Mesodermal cell (in vitro differentiated cells): ENCODE measurements at regions not wholly inside any gene's neighbourhood (a gene's known extent, or its start where the extent isn't known, plus 50 kb on each side); places are given as distances from the start of the nearest gene placed in this dataset.
A peak's percentile ranks its signal among the peaks of the same experiment; 100 is the strongest.

Source experiments
- H3K27ac ChIP-seq: 2 replicates; pipeline ENCODE4 v1.7.0; 2013; ENCODE audit warnings: mild to moderate bottlenecking, low read depth, low read length, moderate library complexity; ENCODE audit not compliant: severe bottlenecking
- H3K36me3 ChIP-seq: 2 replicates; pipeline ENCODE4 v1.7.1; 2013; ENCODE audit warnings: mild to moderate bottlenecking, low read length, moderate library complexity; ENCODE audit not compliant: control insufficient read depth, insufficient read depth
- H3K4me1 ChIP-seq: one replicate; pipeline ENCODE4 v1.7.1; 2013; ENCODE audit warnings: mild to moderate bottlenecking, low read length; ENCODE audit not compliant: insufficient read depth, control insufficient read depth, poor library complexity, severe bottlenecking
- H3K4me3 ChIP-seq: 2 replicates; pipeline ENCODE4 v1.7.0; 2013; ENCODE audit warnings: low read length, control low read depth, mild to moderate bottlenecking; ENCODE audit not compliant: insufficient read depth, poor library complexity, severe bottlenecking; ENCODE audit errors: extremely low read depth
- H3K9me3 ChIP-seq: 2 replicates; pipeline ENCODE4 v1.7.1; 2013; ENCODE audit warnings: mild to moderate bottlenecking, low read length, moderate library complexity; ENCODE audit not compliant: control insufficient read depth
- WGBS, 2 experiments: methylation state at CpG; one replicate each; pipeline ENCODE4 v1.1.5; 2013; ENCODE audit warnings: missing lambda C conversion rate in 2 of 2; ENCODE audit not compliant: insufficient coverage in 2 of 2; 5-methylcytosine and 5-hydroxymethylcytosine counted together

DNA sequence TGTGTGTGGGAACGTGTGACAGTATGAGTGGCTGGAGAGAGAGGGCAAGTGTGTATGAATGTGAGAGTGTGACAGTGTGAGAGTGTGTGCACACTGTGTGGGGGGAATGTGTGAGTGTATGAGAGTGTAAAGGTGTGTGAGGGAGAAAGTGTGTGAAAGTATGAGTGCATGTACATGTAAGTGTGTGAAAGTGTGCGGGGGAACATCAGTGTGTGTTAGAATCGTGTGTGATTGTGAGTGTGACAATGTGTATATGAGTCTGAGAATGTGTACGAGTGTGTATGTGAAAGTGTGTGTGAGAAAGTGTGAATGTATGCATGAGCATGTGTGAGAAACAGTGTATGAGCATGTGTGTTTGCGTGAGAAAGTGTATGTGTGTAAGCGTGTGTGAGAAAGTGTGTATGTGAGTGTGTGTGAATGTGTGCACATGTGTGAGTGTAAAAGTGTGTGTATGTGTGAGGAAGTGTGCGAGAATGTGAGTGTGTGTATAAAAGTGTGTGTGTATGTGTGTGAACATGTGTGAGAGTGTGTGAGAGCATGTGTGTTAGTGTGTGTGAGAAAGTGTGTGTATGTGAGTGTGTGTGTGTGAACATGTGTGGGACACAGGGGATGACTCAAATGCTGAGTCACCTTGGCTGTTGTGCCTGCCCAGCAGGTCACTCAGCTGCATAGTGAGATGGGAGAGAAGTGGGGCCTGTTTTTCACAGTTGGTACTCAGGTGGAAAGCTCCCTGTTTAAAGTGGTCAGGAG is 220.5 kb upstream of the TBX3 start:
- H3K4me1 ChIP-seq: peaks cover 9% of the 10 kb centered on the region
- 83 to 85% methylated on average over 7 of the region's 7 CpGs for WGBS, 2 experiments
- no peaks in the 10 kb centered on the region for H3K9me3 ChIP-seq
- H3K4me3 ChIP-seq: no peak overlapping the region
- no peak overlapping the region for H3K27ac ChIP-seq
- no peaks in the 10 kb centered on the region for H3K36me3 ChIP-seq

DNA sequence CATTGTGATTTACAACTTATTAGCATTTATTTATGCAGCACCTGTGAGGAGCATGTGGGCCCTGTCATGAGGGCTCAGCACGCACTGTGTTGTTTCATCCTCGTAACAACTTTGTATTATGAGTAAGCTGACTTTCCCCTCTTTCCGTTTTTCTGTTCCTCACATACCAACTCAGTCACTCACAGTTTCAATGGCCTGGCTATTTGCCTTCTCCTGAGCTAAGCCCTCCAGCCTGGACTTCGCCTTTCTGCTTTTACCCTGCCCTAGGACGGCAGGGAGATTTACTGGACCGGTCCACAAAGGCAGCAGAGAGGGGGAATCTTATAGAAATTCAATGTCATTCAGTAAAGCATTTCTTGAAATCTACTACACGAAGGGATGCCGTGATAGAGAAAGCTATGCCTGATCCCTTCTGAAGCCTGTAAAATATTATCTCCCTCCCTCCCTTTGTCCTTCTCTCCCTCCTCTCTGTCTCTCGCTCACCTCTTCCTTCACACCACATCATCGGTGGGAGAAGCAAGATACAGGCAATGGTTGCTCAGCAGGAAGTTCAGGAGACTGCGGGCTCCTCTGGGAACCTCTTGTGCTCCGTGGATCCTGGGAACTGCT is 219.2 kb upstream of the TBX3 start:
- no peak overlapping the region for H3K4me3 ChIP-seq
- no peaks in the 10 kb centered on the region for H3K36me3 ChIP-seq
- peaks cover 9% of the 10 kb centered on the region for H3K4me1 ChIP-seq
- H3K9me3 ChIP-seq: no peaks in the 10 kb centered on the region
- 64 to 78% methylated on average over 7 to 8 of the region's 12 CpGs for whole genome bisulfite sequencing, 2 experiments
- H3K27ac ChIP-seq: peak overlapping the region; percentile 71

DNA sequence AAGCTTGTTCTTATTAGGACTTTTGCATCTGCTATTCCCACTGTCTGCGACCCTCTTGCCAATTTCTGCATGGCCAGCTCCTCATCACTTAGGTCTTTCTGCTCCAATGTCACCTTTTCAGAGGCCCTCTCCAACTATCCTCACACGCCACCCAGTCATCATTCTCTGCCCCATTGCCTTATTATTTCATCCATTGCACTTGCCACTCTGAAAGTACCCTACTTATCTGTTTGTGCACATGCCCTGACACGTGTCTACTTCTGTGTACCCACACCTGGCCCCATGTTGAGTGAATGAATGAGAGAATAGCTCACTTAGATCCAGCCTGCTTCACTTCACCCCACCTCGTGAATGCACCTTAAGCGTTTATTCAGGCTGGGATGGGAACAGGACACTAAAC is 218.7 kb upstream of the TBX3 start:
- Histone ChIP-seq H3K36me3 (no peaks in the 10 kb centered on the region), H3K4me1 (peaks cover 9% of the 10 kb centered on the region), H3K4me3 (no peak overlapping the region), H3K9me3 (no peaks in the 10 kb centered on the region), H3K27ac (no peak overlapping the region)
- WGBS, 2 experiments: 86 to 96% methylated on average over 3 to 4 of the region's 5 CpGs

DNA sequence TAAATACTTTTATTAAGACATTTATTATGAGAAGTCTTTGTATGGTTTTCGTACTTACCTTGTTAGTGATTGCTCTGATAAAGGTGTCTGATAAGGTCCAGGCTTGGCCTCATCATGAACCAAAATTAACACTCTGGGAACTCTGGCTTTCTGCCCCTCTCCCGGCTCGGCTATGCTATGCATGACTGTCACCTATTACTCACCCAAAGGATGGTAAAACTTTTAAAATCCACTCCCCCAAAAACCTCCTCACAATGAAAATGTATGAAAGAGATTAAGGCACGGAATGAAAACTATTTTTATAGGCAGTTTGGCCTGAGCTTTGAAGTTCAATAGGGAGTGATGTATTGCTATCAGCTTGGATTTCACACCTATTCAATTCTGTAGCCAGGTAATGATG is 217.3 kb upstream of the TBX3 start:
- Histone ChIP-seq H3K4me3 (no peak overlapping the region), H3K9me3 (no peaks in the 10 kb centered on the region), H3K27ac (no peak overlapping the region), H3K36me3 (no peaks in the 10 kb centered on the region), H3K4me1 (peaks cover 9% of the 10 kb centered on the region)
- 60% methylated on average over 1 of the region's 4 CpGs; no CpG with 5 or more reads in 1 of the 2 experiments for WGBS, 2 experiments

DNA sequence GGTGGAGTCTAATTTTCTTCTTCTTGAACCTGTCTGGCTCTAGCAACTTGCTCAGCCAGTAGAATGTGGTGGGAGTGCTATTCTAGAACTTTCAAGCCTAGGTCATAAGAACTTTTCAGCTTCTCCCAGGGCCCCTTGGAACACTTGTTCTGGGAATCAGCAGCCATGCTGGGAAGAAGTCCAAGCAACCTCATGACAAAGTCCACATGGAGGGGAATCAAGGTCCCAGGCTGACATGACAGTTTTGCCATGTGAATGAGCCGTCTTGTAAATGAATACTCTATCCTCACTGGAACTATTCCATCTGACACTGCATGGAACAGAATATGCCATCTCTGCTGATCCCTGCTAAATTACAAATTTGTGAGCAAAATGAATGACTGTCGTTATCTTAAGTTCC is 214.2 kb upstream of the TBX3 start:
- H3K27ac ChIP-seq: no peak overlapping the region
- no peaks in the 10 kb centered on the region for H3K36me3 ChIP-seq
- H3K9me3 ChIP-seq: no peaks in the 10 kb centered on the region
- WGBS, 2 experiments: 75% methylated on average over 1 of the region's 2 CpGs; no CpG with 5 or more reads in 1 of the 2 experiments
- peaks cover 16% of the 10 kb centered on the region for H3K4me1 ChIP-seq
- H3K4me3 ChIP-seq: no peak overlapping the region

DNA sequence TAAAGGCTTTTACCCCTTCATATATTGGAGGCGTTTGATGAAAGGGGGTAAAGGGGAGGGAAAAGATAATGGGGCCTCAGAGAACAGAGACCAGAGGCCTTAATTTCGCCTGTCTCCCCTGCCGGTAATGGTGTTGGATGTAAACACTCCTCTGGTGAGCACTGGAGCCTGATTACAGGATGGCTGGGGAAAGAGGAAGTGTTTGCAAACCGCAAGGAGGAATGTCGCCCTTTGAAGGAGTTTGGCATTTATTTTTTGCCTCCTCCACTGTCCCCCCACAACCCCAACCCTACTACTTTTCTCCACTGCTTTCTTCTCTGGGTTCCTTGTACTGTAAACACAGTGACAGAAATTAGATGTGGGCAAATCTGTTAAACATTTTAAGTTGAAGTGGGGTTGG is 211.9 kb upstream of the TBX3 start:
- Histone ChIP-seq H3K4me3 (no peak overlapping the region), H3K9me3 (no peaks in the 10 kb centered on the region), H3K36me3 (no peaks in the 10 kb centered on the region), H3K4me1 (peaks cover 6% of the 10 kb centered on the region), H3K27ac (peak overlapping the region; percentile 81)
- 35 to 48% methylated on average over 2 to 3 of the region's 5 CpGs for WGBS, 2 experiments

DNA sequence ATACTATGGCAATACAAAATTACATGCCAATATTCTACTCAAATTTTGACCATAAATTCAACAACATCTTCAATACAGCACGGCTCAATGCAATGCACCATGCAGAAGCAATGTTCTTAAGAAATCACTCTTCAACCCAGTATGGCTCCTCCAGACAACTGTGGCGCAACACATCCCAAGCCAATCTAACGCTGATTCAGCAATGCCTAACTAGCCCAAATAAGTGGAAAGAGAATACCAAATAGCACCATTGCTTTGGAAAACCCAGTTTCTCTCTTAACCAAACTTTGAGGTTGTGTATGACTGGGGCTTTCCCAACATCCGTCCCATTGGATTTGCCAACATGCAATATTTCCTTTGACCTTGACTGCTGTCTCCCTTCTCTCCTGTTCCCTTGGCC is 211.1 kb upstream of the TBX3 start:
- Histone ChIP-seq H3K4me1 (peaks cover 6% of the 10 kb centered on the region), H3K36me3 (no peaks in the 10 kb centered on the region), H3K27ac (no peak overlapping the region), H3K4me3 (no peak overlapping the region), H3K9me3 (no peaks in the 10 kb centered on the region)
- WGBS, 2 experiments: 94 to 100% methylated on average over 1 to 3 of the region's 4 CpGs

DNA sequence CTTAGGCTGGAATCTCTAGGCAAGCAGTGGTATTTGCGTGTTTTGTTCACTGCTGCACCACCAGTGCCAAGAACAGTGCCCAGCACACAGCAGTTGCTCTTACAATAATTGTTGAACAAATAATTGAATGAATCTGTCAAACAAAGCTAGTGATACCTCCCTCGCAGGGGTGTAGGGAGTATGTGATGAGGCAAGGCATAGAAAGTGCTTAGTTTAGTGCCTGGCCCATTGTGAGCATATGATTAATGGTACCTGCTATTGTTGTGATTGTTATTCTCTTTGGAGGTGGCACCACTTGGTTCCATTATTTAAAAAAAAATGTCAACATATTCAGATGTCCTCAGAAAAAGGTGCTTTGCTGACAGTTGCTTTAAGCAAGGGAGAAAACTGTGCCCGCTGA is 210.1 kb upstream of the TBX3 start:
- no peak overlapping the region for H3K27ac ChIP-seq
- no peaks in the 10 kb centered on the region for H3K36me3 ChIP-seq
- 83 to 94% methylated on average over 2 of the region's 3 CpGs for WGBS, 2 experiments
- H3K4me1 ChIP-seq: peaks cover 6% of the 10 kb centered on the region
- H3K9me3 ChIP-seq: no peaks in the 10 kb centered on the region
- no peak overlapping the region for H3K4me3 ChIP-seq

DNA sequence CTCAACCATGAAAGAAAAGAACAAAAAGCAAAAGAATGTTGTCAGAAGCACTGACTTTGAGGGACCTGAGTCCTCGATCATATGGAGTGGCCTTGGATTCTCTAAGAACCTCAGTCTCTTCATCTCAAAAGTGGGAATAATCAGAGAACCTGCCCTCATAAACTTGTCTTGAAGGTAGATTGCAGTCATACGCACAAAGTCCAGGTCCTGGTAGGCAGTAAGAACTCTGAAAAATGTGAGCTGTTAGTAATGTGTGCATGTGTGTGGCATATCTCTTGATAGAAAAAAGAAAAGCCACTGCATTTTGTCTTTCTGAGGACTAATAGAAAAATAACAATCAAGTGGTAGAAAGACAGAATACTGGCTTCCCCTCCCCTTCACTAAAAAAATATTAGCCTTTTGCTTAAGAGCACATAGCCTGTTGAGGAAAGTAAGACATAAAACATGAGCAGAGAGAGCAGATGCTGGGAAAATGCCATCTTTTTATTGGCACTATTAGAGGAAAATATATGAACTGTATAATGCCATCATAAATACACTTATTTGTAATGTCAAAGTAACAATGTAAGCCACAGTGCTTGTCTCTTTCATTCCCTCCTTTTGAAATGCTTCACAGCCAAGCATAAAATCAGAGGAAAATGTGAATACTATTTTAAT is 205.1 kb upstream of the TBX3 start:
- WGBS, 2 experiments: 95% methylated on average over 2 of the region's 2 CpGs
- Histone ChIP-seq H3K27ac (no peak overlapping the region), H3K4me3 (no peak overlapping the region), H3K4me1 (no peaks in the 10 kb centered on the region), H3K9me3 (no peaks in the 10 kb centered on the region), H3K36me3 (no peaks in the 10 kb centered on the region)

DNA sequence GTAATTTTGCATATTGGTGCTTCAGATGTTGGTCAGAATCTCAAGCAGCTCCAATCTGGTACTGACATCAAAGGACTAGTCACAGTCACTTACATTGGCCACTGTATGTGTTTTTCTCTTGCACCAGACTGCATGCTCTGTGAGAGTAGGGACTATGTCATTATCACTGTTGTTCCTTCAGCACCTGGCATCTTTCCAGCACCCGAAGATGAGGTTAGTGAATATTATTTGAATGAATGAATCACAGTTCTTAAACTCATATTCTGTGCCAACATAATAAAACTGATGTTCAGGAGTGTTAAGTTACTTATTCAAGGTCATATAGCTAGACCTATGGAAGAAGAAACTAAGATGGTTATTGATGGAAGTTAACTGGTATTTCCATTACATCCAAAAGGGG is 204.5 kb upstream of the TBX3 start:
- no peak overlapping the region for H3K27ac ChIP-seq
- no peaks in the 10 kb centered on the region for H3K4me1 ChIP-seq
- no CpG with 5 or more reads among the region's 1 CpG for WGBS, 2 experiments
- H3K9me3 ChIP-seq: no peaks in the 10 kb centered on the region
- no peak overlapping the region for H3K4me3 ChIP-seq
- no peaks in the 10 kb centered on the region for H3K36me3 ChIP-seq

DNA sequence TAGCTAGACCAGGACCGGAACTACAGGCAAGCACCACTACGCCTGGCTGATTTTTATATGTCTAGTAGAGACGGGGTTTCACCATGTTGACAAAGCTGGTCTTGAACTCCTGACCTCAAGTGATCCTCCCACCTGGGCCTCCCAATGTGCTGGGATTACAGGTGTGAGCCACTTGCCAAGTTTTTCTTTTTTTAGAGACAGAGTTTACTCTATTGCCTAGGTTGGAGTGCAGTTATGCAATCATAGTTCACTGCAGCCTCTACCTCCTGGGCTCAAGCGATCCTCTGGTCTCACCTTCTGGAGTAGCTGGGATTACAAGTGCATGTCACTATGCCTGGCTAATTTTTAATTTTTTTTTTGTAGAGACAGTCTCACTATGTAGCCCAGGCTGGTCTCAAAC is 201.5 kb upstream of the TBX3 start:
- H3K27ac ChIP-seq: no peak overlapping the region
- no peak overlapping the region for H3K4me3 ChIP-seq
- WGBS, 2 experiments: 92 to 100% methylated on average over 4 of the region's 4 CpGs
- no peaks in the 10 kb centered on the region for H3K4me1 ChIP-seq
- H3K9me3 ChIP-seq: no peaks in the 10 kb centered on the region
- H3K36me3 ChIP-seq: no peaks in the 10 kb centered on the region
